B cell (primary cell): ENCODE measurements at regions not wholly inside any gene's neighbourhood (a gene's known extent, or its start where the extent isn't known, plus 50 kb on each side); places are given as distances from the start of the nearest gene placed in this dataset.

Experiments used
- ATAC-seq: fragments of 200-7000 bp; cut with Tn5 transposase; one replicate; pipeline ENCODE4 v1.10.0; 2021; ENCODE audit warnings: low read depth, mild to moderate bottlenecking, moderate number of reproducible peaks, moderate library complexity
- CTCF ChIA-PET: fragments of 350-600 bp; sonication (Branson Sonifier 250); formaldehyde crosslinking; loops from one replicate; lab custom pipeline; 2021; ENCODE audit warnings: antibody characterized with exemption, inconsistent platforms; lab: Charles Lee
- POLR2A ChIA-PET: fragments of 350-600 bp; sonication (Branson Sonifier 250); formaldehyde crosslinking; loops from one replicate; lab custom pipeline; 2021; ENCODE audit warnings: antibody characterized with exemption; lab: Charles Lee
- DNase-seq: peaks from one replicate; pipeline ENCODE4 v3.0.0; 2013
- H2AFZ ChIP-seq: 2 replicates; pipeline ENCODE4 v1.6.1; 2012; ENCODE audit warnings: mild to moderate bottlenecking, low read depth, low read length; ENCODE audit not compliant: insufficient read depth, poor library complexity, severe bottlenecking
- H3K27ac ChIP-seq, 2 donors: 1 replicate in 1 of 2; 2 replicates in 1 of 2; pipeline ENCODE4 v1.5.1; 2012 to 2013; ENCODE audit warnings: low read length in 2 of 2, mild to moderate bottlenecking in 2 of 2, moderate library complexity in 1 of 2
- H3K27me3 ChIP-seq, 4 experiments: fragments of 200-600 bp in 1 of 4; sonication (generic) in 1 of 4; replicated peaks in 1 of 4; 1 replicate in 2 of 4; 2 replicates in 2 of 4; pipeline versions ENCODE4 v1.6.1 to v1.7.0; 2013 to 2016; ENCODE audit warnings: low read length in 3 of 4, mild to moderate bottlenecking in 2 of 4, mixed read lengths in 1 of 4, moderate library complexity in 1 of 4; ENCODE audit not compliant: insufficient read depth in 4 of 4, control insufficient read depth in 3 of 4; ENCODE audit errors: control extremely low read depth in 1 of 4
- H3K36me3 ChIP-seq, 2 experiments: replicated peaks in 1 of 2; 1 replicate in 1 of 2; 2 replicates in 1 of 2; pipeline versions ENCODE4 v1.6.1 to v1.7.1; 2013; ENCODE audit warnings: low read length in 1 of 2; ENCODE audit not compliant: insufficient read depth in 2 of 2, control insufficient read depth in 1 of 2; ENCODE audit errors: control extremely low read depth in 1 of 2, extremely low read depth in 1 of 2
- H3K4me1 ChIP-seq, 2 donors: fragments of 200-600 bp in 1 of 2; sonication (generic) in 1 of 2; 1 replicate in 1 of 2; 2 replicates in 1 of 2; pipeline versions ENCODE4 v1.5.1 to v1.6.1; 2013 to 2017; ENCODE audit warnings: low read length in 2 of 2; ENCODE audit not compliant: control insufficient read depth in 2 of 2, insufficient read depth in 2 of 2
- H3K4me2 ChIP-seq: replicated peaks from 2 replicates; pipeline ENCODE3; 2012; ENCODE audit warnings: mild to moderate bottlenecking, low read depth, low read length; ENCODE audit not compliant: poor library complexity, severe bottlenecking
- H3K4me3 ChIP-seq, 5 experiments: fragments of 200-600 bp in 1 of 5; sonication (generic) in 1 of 5; 1 replicate in 3 of 5; 2 replicates in 2 of 5; pipeline versions ENCODE4 v1.5.1 to v1.7.0; 2011 to 2016; ENCODE audit warnings: low read length in 4 of 5, mild to moderate bottlenecking in 4 of 5, low read depth in 2 of 5, control low read depth in 1 of 5, moderate library complexity in 1 of 5; ENCODE audit not compliant: insufficient read depth in 1 of 5; ENCODE audit errors: control extremely low read depth in 1 of 5, extremely low read depth in 1 of 5
- H3K79me2 ChIP-seq: fragments of 200-600 bp; sonication (generic); one replicate; pipeline ENCODE4 v1.6.0; 2016; ENCODE audit warnings: low read length; ENCODE audit not compliant: control insufficient read depth, insufficient read depth
- H3K9ac ChIP-seq: fragments of 200-600 bp; sonication (generic); 2 replicates; pipeline ENCODE4 v1.6.1; 2017; ENCODE audit warnings: mild to moderate bottlenecking, low read length, moderate library complexity
- H3K9me3 ChIP-seq, 3 donors: one replicate each; pipeline versions ENCODE4 v1.6.1 to v1.7.1; 2013; ENCODE audit warnings: low read length in 2 of 3; ENCODE audit not compliant: control insufficient read depth in 2 of 3, insufficient read depth in 1 of 3; ENCODE audit errors: control extremely low read depth in 1 of 3
- H4K20me1 ChIP-seq: 2 replicates; pipeline ENCODE4 v1.6.0; 2012; ENCODE audit warnings: mild to moderate bottlenecking, low read length; ENCODE audit not compliant: insufficient read depth, control insufficient read depth, poor library complexity, severe bottlenecking
- H3K27ac Mint-ChIP-seq: one replicate; pipeline ENCODE4 v1.8.0; 2021; ENCODE audit warnings: mixed read lengths
- H3K27me3 Mint-ChIP-seq: one replicate; pipeline ENCODE4 v1.8.0; 2021; ENCODE audit warnings: mixed read lengths
- H3K4me1 Mint-ChIP-seq: one replicate; pipeline ENCODE4 v1.8.0; 2021; ENCODE audit warnings: mixed read lengths
- H3K4me3 Mint-ChIP-seq: one replicate; pipeline ENCODE4 v1.8.0; 2021; ENCODE audit warnings: mixed read lengths
- H3K9me3 Mint-ChIP-seq: one replicate; pipeline ENCODE4 v1.8.0; 2022; ENCODE audit warnings: mixed read lengths; ENCODE audit not compliant: insufficient read depth
- EZH2 ChIP-seq: IDR thresholded peaks from 2 replicates; pipeline ENCODE4 v1.6.1; 2012; ENCODE audit warnings: borderline replicate concordance, low read depth, mild to moderate bottlenecking, moderate library complexity, low read length; ENCODE audit not compliant: insufficient read depth, poor library complexity, severe bottlenecking
- WGBS: methylation state at CpG from one replicate; pipeline ENCODE4 v1.1.5; 2013; ENCODE audit warnings: missing lambda C conversion rate; ENCODE audit not compliant: insufficient coverage; 5-methylcytosine and 5-hydroxymethylcytosine counted together
- intact Hi-C: fragments of 100-400 bp; cut with micrococcal nuclease; formaldehyde crosslinking; loops from one replicate; pipeline ENCODE4 v1.10.0; 2022
- TF ChIP-seq, protein P1 (sequence below): fragments of 200-600 bp; IDR thresholded peaks from one replicate; pipeline ENCODE4 v1.8.0; 2022; ENCODE audit warnings: antibody characterized with exemption, mild to moderate bottlenecking

DNA sequence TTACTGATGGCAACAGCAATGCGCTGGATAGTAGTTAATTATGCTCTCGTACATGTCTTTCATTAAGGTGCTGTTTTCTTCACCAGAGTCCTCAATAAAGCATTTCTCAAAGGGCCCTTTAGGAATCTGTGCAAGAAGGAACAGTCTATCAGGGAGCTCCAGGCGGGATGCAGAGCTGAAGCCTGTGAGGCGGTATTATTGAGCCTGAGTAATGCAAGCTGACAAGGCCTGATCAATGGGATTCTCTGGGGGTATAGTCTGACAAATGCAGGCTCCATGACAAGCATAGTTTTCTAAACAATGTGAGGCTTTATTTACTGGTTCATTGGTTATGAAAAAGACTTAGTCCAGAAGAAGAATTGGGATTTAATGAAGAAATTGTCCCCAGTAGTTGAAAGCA lies 530.9 kb upstream of the CBLB start:
- no peak for DNase-seq
- no peak overlapping the region for H3K27ac ChIP-seq
- H3K9me3 Mint-ChIP-seq: no peaks in the 10 kb centered on the region
- no peaks in the 10 kb centered on the region for H3K27me3 Mint-ChIP-seq
- no peak overlapping the region for H3K27ac Mint-ChIP-seq
- no peak overlapping the region for H3K4me3 Mint-ChIP-seq
- POLR2A ChIA-PET: no interaction called here
- 90% methylated on average over 2 of the region's 4 CpGs for WGBS
- intact Hi-C loops: no loop called here
- no peak for ATAC-seq
- H2AFZ ChIP-seq: no peak overlapping the region
- H3K9me3 ChIP-seq: no peaks in the 10 kb centered on the region
- H3K4me2 ChIP-seq: no peak overlapping the region
- no peak overlapping the region for H3K9ac ChIP-seq
- H3K36me3 ChIP-seq: no peaks in the 10 kb centered on the region
- H3K79me2 ChIP-seq: no peaks in the 10 kb centered on the region
- CTCF ChIA-PET: interaction anchor here (0.8 kb wide), 1 partner anchor 24 kb away, joined by 3 read pairs; no protein-coding TSS in a partner anchor
- H3K27me3 ChIP-seq: no peaks in the 10 kb centered on the region
- peaks cover 7 to 8% of the 10 kb centered on the region in 2 donors for H3K4me1 ChIP-seq
- no peaks in the 10 kb centered on the region for H4K20me1 ChIP-seq
- TF ChIP-seq EZH2: no peak
- TF ChIP-seq, protein P1, sequence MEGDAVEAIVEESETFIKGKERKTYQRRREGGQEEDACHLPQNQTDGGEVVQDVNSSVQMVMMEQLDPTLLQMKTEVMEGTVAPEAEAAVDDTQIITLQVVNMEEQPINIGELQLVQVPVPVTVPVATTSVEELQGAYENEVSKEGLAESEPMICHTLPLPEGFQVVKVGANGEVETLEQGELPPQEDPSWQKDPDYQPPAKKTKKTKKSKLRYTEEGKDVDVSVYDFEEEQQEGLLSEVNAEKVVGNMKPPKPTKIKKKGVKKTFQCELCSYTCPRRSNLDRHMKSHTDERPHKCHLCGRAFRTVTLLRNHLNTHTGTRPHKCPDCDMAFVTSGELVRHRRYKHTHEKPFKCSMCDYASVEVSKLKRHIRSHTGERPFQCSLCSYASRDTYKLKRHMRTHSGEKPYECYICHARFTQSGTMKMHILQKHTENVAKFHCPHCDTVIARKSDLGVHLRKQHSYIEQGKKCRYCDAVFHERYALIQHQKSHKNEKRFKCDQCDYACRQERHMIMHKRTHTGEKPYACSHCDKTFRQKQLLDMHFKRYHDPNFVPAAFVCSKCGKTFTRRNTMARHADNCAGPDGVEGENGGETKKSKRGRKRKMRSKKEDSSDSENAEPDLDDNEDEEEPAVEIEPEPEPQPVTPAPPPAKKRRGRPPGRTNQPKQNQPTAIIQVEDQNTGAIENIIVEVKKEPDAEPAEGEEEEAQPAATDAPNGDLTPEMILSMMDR: no peak
- no peak overlapping the region for H3K4me3 ChIP-seq
- H3K4me1 Mint-ChIP-seq: peaks cover 13% of the 10 kb centered on the region

DNA sequence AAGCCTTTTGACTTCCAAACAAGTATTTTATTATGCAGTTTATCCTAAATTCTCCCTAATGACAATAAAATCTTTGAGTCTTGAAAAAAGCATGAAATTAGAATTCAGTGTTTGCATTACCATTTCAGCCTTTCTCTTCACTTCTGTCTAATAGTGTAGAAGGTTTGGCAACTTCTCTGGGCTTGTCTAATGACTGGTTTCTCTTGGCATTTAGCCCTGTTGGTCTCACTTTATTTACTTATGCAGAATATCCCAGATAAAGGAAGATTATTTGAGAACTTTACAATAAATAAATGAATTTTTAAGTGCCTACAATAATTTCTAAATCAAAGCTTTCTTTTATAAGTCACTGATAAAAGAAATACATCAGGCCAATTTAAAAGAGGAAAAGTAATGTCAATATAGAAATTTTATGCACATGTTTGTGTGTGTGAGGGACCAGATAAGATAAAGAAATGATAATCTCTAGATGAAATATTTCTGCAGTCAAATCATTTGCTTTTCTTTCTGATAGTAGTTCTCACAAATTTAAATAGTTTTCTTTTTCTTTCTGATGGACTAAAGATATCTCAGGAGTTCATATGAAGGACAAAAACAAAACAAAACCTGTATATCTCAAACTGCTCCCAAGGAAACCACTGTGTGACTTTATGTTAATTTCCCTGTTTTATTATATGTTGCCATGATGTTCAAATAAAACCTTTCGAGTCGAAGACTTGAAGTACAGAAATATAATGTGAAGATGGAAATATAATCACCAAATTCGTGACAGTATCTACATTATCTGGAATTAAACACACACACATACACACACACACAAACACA lies 533.1 kb upstream of the CBLB start:
- intact Hi-C loops: no loop called here
- no CpG with 5 or more reads among the region's 3 CpGs for WGBS
- H3K9me3 ChIP-seq: no peaks in the 10 kb centered on the region
- H3K27me3 ChIP-seq: no peaks in the 10 kb centered on the region
- Mint-ChIP-seq H3K9me3 (no peaks in the 10 kb centered on the region), H3K27ac (no peak overlapping the region), H3K27me3 (no peaks in the 10 kb centered on the region), H3K4me1 (peaks cover 13% of the 10 kb centered on the region), H3K4me3 (no peak overlapping the region)
- no peak overlapping the region for H3K4me3 ChIP-seq
- peaks cover 7 to 8% of the 10 kb centered on the region in 2 donors for H3K4me1 ChIP-seq
- no peaks in the 10 kb centered on the region for H3K36me3 ChIP-seq
- H3K79me2 ChIP-seq: no peaks in the 10 kb centered on the region
- H3K4me2 ChIP-seq: no peak overlapping the region
- POLR2A ChIA-PET: no interaction called here
- H2AFZ ChIP-seq: no peak overlapping the region
- no peak for ATAC-seq
- CTCF ChIA-PET: no interaction called here
- no peak for DNase-seq
- H3K9ac ChIP-seq: no peak overlapping the region
- no peak for TF ChIP-seq EZH2
- TF ChIP-seq, protein P1: no peak
- H3K27ac ChIP-seq: no peak overlapping the region
- no peaks in the 10 kb centered on the region for H4K20me1 ChIP-seq
